Astrocyte (in vitro differentiated cells and primary cell): ENCODE measurements at regions not wholly inside any gene's neighbourhood (a gene's known extent, or its start where the extent isn't known, plus 50 kb on each side); places are given as distances from the start of the nearest gene placed in this dataset.
A peak's percentile ranks its signal among the peaks of the same experiment; 100 is the strongest.

ENCODE experiments used
- DNase-seq: peaks from one replicate; pipeline ENCODE4 v3.0.0-alpha.2; 2010; ENCODE audit warnings: low read depth
- FAIRE-seq: peaks from 2 replicates; lab custom pipeline; 2011; peaks lifted over from hg19 to GRCh38; lab: Jason Lieb, UNC
- H2AFZ ChIP-seq: 2 replicates; pipeline ENCODE4 v1.6.0; 2012; ENCODE audit warnings: low read depth, low read length, inconsistent platforms
- H3K27ac ChIP-seq: 2 replicates; pipeline ENCODE4 v1.5.1; 2011; ENCODE audit warnings: low read depth, low read length, inconsistent platforms
- H3K27me3 ChIP-seq: 2 replicates; pipeline ENCODE4 v1.6.0; 2011; ENCODE audit warnings: low read length, inconsistent platforms; ENCODE audit not compliant: insufficient read depth
- H3K36me3 ChIP-seq: 2 replicates; pipeline ENCODE4 v1.5.1; 2011; ENCODE audit warnings: low read length, inconsistent platforms; ENCODE audit not compliant: insufficient read depth
- H3K4me1 ChIP-seq: 2 replicates; pipeline ENCODE4 v1.5.1; 2011; ENCODE audit warnings: low read length, inconsistent platforms; ENCODE audit not compliant: insufficient read depth
- H3K4me2 ChIP-seq: 2 replicates; pipeline ENCODE4 v1.6.0; 2012; ENCODE audit warnings: low read length, inconsistent platforms
- H3K4me3 ChIP-seq: 2 replicates; pipeline ENCODE4 v1.5.1; 2011; ENCODE audit warnings: low read depth, mild to moderate bottlenecking, low read length, inconsistent platforms; ENCODE audit not compliant: insufficient read depth
- H3K79me2 ChIP-seq: 2 replicates; pipeline ENCODE4 v1.6.0; 2012; ENCODE audit warnings: mild to moderate bottlenecking, low read length, inconsistent platforms; ENCODE audit not compliant: insufficient read depth
- H3K9ac ChIP-seq: 2 replicates; pipeline ENCODE4 v1.6.0; 2012; ENCODE audit warnings: mild to moderate bottlenecking, low read length, inconsistent platforms
- H3K9me3 ChIP-seq: 2 replicates; pipeline ENCODE4 v1.5.1; 2012; ENCODE audit warnings: low read depth, mild to moderate bottlenecking, low read length, inconsistent platforms; ENCODE audit not compliant: insufficient read depth
- H4K20me1 ChIP-seq: 2 replicates; pipeline ENCODE4 v1.6.0; 2012; ENCODE audit warnings: low read length, inconsistent platforms; ENCODE audit not compliant: insufficient read depth
- H3K27ac Mint-ChIP-seq: one replicate; pipeline ENCODE4 v1.8.0; 2021; ENCODE audit warnings: mild to moderate bottlenecking, mixed read lengths; ENCODE audit not compliant: unreplicated experiment
- H3K27me3 Mint-ChIP-seq: one replicate; pipeline ENCODE4 v1.8.0; 2021; ENCODE audit warnings: low read depth, mixed read lengths; ENCODE audit not compliant: unreplicated experiment
- H3K36me3 Mint-ChIP-seq: one replicate; pipeline ENCODE4 v1.8.0; 2021; ENCODE audit warnings: low read depth, mixed read lengths; ENCODE audit not compliant: unreplicated experiment
- H3K4me1 Mint-ChIP-seq: one replicate; pipeline ENCODE4 v1.8.0; 2021; ENCODE audit warnings: low read depth, mixed read lengths; ENCODE audit not compliant: unreplicated experiment
- H3K4me3 Mint-ChIP-seq: one replicate; pipeline ENCODE4 v1.8.0; 2021; ENCODE audit warnings: mild to moderate bottlenecking, moderate library complexity, mixed read lengths; ENCODE audit not compliant: unreplicated experiment
- H3K9me3 Mint-ChIP-seq: one replicate; pipeline ENCODE4 v1.8.0; 2021; ENCODE audit warnings: mild to moderate bottlenecking, mixed read lengths; ENCODE audit not compliant: unreplicated experiment
- CTCF ChIP-seq: IDR thresholded peaks from 2 replicates; pipeline ENCODE4 v1.5.1; 2011; ENCODE audit warnings: low read depth, mild to moderate bottlenecking, inconsistent platforms, low read length, moderate library complexity; ENCODE audit not compliant: insufficient read depth
- EZH2 ChIP-seq: IDR thresholded peaks from 2 replicates; pipeline ENCODE4 v1.6.1; 2012; ENCODE audit warnings: mild to moderate bottlenecking, low read length, inconsistent platforms; ENCODE audit not compliant: insufficient read depth

GRCh38 chr13:74450525-74450845, 316.3 kb upstream of the KLF12 start:
- H3K4me1 ChIP-seq, result peaks cover 10% of the 10 kb centered on the region
- peak overlapping the region; percentile 22 for H3K4me2 ChIP-seq
- no peaks in the 10 kb centered on the region for H3K36me3 ChIP-seq
- TF ChIP-seq CTCF (no peak), EZH2 (no peak)
- peaks cover 1% of the 10 kb centered on the region for H3K9me3 Mint-ChIP-seq
- H3K27me3 ChIP-seq, result no peaks in the 10 kb centered on the region
- no peak for FAIRE-seq
- no peak for DNase-seq
- H4K20me1 ChIP-seq, result no peaks in the 10 kb centered on the region
- no peak overlapping the region for H3K9ac ChIP-seq
- H3K79me2 ChIP-seq, result no peaks in the 10 kb centered on the region
- H3K27me3 Mint-ChIP-seq, result no peaks in the 10 kb centered on the region
- H3K9me3 ChIP-seq, result no peaks in the 10 kb centered on the region
- no peak overlapping the region for H3K27ac ChIP-seq
- peaks cover 11% of the 10 kb centered on the region for H3K4me1 Mint-ChIP-seq
- peaks cover 2% of the 10 kb centered on the region for H3K36me3 Mint-ChIP-seq
- no peak overlapping the region for H2AFZ ChIP-seq
- H3K27ac Mint-ChIP-seq, result no peak overlapping the region
- H3K4me3 Mint-ChIP-seq, result no peak overlapping the region
- no peak overlapping the region for H3K4me3 ChIP-seq

- H4K20me1 ChIP-seq, result no peaks in the 10 kb centered on the region
- H2AFZ ChIP-seq, result no peak overlapping the region
- FAIRE-seq (no peak), DNase-seq (no peak)
- no peaks in the 10 kb centered on the region for H3K27me3 ChIP-seq
- no peak for TF ChIP-seq EZH2
- TF ChIP-seq CTCF, result no peak
- H3K4me2 ChIP-seq, result no peak overlapping the region
- no peaks in the 10 kb centered on the region for H3K36me3 ChIP-seq
- Mint-ChIP-seq H3K36me3 (peaks cover 2% of the 10 kb centered on the region), H3K27me3 (no peaks in the 10 kb centered on the region), H3K4me3 (no peak overlapping the region), H3K4me1 (peaks cover 13% of the 10 kb centered on the region), H3K27ac (no peak overlapping the region), H3K9me3 (peaks cover 1% of the 10 kb centered on the region)
- H3K27ac ChIP-seq, result no peak overlapping the region
- peaks cover 13% of the 10 kb centered on the region for H3K4me1 ChIP-seq
- H3K79me2 ChIP-seq, result no peaks in the 10 kb centered on the region
- no peak overlapping the region for H3K9ac ChIP-seq
- H3K9me3 ChIP-seq, result no peaks in the 10 kb centered on the region
- H3K4me3 ChIP-seq, result no peak overlapping the region
Measured at GRCh38 chr13:74449811-74450524, 315.8 kb upstream of the KLF12 start.

- Mint-ChIP-seq H3K9me3 (peaks cover 5% of the 10 kb centered on the region), H3K27me3 (no peaks in the 10 kb centered on the region), H3K4me1 (peaks cover 19% of the 10 kb centered on the region), H3K36me3 (peaks cover 2% of the 10 kb centered on the region), H3K27ac (no peak overlapping the region), H3K4me3 (no peak overlapping the region)
- H4K20me1 ChIP-seq, result no peaks in the 10 kb centered on the region
- peak overlapping the region; percentile 34 for H3K27ac ChIP-seq
- H3K9ac ChIP-seq, result no peak overlapping the region
- DNase-seq (peak; percentile 22), FAIRE-seq (no peak)
- H3K36me3 ChIP-seq, result no peaks in the 10 kb centered on the region
- H3K9me3 ChIP-seq, result no peaks in the 10 kb centered on the region
- H3K79me2 ChIP-seq, result no peaks in the 10 kb centered on the region
- H3K4me1 ChIP-seq, result peaks cover 19% of the 10 kb centered on the region
- no peak overlapping the region for H3K4me3 ChIP-seq
- TF ChIP-seq EZH2 (no peak), CTCF (no peak)
- no peak overlapping the region for H2AFZ ChIP-seq
- H3K4me2 ChIP-seq, result peak overlapping the region; percentile 72
- H3K27me3 ChIP-seq, result no peaks in the 10 kb centered on the region
Measured at GRCh38 chr13:74444864-74445479, 310.8 kb upstream of the KLF12 start.
